Stimulated activated CD4-positive, alpha-beta T cell treated with anti-CD3 and anti-CD28 coated beads, Interleukin-1b, Interleukin-23, amount 100 ng/mL, for 24 hours (primary cell): ENCODE measurements at regions not wholly inside any gene's neighbourhood (a gene's known extent, or its start where the extent isn't known, plus 50 kb on each side); places are given as distances from the start of the nearest gene placed in this dataset.
"Not testable (repeated sequence)": the region's sequence is repeated elsewhere in the genome, so short reads cannot be mapped to it uniquely, and the experiment has no call there.

Experiments used
- DNase-seq, 4 experiments: peaks; one replicate each; pipeline ENCODE4 v3.0.0-alpha.2; 2020; ENCODE audit warnings: low read depth in 4 of 4, low spot score in 1 of 4

DNA sequence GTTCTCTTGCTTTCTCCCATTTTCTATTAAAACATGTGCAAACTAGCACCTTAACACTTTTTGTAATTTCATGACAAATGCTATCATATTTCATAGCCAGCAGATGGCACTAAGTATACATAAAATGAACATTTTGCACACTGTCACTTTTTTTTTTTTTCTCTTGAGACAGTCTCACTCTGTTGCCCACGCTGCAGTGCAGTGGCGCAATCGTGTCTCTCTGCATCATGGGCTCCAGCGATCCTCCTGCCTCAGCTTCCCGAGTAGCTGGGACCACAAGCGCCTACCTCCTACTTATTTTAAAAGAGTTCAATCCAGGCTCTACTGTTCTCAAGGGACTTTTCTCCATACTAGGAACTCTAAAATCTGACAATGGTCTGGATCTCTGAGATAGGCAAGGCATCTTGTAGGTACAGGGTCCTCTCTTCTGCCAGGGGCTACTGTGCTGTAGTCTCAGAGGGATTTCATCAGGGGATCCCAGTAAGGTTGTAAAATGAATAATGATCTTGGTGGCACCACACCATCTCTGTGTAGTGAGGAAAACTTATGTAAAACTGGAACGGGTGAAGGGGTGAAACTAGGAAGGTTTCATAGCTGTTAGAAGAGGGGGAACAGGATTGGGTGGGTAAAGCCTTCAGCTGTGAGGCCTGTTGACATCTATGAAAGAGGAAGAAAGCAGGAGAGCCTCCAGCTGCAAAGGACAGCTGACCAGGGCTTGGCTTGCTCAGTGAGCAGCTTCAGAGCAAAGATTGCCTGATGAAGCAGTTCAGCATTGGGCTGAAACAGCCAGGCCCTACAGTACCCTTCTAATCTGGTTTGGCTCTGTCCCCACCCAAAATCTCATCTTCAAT is 196.9 kb downstream of the AVL9 start:
- not testable (repeated sequence) for DNase-seq

DNA sequence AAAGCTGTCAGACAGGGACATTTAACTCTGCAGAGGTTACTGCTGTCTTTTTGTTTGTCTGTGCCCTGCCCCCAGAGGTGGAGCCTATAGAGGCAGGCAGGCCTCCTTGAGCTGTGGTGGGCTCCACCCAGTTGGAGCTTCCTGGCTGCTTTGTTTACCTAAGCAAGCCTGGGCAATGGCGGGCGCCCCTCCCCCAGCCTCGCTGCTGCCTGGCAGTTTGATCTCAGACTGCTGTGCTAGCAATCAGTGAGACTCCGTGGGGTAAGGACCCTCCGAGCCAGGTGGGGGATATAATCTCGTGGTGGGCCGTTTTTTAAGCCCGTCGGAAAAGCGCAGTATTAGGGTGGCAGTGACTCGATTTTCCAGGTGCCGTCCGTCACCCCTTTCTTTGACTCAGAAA is 192.8 kb downstream of the AVL9 start:
- not testable (repeated sequence) for DNase-seq

GRCh38 chr7:32681174-32681518 is 185.9 kb downstream of the AVL9 start:
- DNase-seq, result no peak

DNA sequence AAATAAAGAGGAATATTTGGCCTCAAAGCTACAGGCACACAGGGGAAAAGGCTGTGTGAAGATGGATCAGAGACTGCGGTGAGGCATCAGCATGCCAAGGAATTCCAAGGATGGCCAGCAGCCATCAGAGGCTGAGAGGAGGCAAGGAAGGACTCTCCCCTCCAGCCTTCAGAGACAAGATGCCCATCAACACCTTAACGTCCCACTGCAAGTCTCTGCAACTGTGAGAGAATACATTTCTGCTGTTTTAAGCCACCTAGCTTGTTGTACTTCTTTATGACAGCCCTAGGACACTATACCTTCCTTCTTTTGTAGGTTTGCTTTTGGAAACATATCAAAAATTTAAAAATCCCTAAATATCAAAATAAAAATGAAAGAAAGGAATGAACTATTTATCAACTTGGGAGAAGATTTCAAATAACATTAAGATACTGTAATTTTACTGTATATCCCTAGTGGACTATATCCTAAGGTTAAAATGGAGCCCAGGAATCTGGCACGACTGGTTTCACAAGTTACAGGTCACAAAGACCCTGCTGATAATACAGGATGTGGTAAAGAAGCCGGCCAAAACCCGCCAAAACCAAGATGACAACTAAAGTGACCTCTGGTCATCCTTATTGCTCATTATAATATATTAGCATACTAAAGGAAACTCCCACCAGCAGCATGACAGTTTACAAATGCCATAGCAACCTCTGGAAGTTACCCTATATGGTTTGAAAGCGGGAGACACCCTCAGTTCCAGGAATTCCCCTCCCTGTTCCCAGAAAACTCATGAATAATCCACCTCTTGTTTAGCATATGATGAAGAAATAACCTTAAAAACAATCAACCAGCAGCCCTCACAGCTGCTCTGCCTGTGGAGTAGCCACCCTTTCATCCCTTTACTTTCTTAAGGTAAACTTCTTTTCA is 185.2 kb downstream of the AVL9 start:
- DNase-seq, result no peak

DNA sequence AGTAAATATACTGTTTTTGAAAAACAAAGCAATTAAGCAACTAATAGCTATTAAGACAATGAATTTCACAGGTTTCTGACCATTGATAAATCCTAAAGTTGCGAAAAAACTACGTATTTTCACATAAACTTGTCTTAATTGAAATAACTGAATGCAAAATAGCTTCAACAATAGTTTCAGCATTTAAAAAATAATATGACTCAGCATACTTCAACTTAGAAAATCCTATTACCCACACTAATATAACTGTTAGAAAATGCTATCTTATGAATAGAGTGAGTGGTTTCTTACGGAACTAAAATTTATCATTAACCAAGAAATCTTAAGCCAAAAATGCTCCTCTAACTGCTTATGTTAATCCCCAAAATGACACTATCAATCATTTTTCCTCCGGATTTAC is 183.9 kb downstream of the AVL9 start:
- no peak for DNase-seq

DNA sequence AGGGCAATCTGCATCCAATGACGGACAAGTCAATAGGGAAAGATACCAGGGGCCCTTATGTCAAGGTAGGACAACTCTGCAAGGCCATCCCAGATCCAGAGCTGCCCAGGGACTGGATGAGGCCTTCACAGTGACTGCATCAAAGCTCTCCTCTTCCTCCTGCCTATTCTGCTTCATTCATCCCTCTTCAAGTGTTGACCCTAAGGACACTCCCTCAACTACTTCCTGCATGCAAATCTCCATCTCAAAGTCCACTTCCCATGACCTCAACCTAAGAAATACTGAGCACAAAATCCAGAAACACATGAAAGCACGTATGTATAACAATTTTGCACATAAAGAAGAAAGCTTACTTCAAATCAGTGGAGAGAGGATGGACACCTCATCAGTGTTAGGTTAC is 182.3 kb downstream of the AVL9 start:
- DNase-seq, result no peak

- no peak for DNase-seq
These were observed 181.1 kb downstream of the AVL9 start for GRCh38 chr7:32676249-32676941.

DNA sequence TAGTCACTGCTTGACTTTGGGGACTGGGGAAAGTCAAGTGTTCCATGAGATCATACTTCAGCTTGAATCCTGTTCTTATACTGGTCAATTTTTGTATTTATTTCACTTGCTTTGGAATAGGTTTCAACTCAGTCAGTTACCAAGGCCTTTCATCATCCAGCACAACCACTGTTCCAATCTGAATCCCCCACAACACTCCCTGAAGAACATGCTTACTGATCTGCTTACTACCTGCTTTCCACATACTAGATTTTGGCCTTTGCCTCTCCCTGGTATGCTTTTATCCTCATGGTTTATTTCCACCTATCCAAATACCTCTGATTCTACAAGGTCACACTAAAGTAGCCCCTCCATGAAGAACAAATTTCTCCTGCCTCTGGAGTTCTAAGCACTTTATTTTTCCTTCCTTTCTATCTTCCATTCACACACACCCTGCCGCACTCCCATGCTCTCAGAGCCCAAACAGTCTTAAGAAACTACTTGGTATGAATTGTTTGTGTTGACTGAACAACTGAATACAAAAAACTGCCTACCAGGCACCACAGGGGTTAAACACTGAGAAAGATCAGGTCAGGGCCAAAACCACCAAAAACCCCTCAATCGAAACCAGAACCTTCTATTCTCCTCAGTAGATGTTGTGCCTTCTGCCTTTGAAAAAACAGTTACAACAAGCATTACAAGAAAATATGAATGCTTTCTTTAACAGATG is 178.1 kb downstream of the AVL9 start:
- DNase-seq, result no peak

GRCh38 chr7:32670110-32671025 is 175.1 kb downstream of the AVL9 start:
- DNase-seq, result no peak

DNA sequence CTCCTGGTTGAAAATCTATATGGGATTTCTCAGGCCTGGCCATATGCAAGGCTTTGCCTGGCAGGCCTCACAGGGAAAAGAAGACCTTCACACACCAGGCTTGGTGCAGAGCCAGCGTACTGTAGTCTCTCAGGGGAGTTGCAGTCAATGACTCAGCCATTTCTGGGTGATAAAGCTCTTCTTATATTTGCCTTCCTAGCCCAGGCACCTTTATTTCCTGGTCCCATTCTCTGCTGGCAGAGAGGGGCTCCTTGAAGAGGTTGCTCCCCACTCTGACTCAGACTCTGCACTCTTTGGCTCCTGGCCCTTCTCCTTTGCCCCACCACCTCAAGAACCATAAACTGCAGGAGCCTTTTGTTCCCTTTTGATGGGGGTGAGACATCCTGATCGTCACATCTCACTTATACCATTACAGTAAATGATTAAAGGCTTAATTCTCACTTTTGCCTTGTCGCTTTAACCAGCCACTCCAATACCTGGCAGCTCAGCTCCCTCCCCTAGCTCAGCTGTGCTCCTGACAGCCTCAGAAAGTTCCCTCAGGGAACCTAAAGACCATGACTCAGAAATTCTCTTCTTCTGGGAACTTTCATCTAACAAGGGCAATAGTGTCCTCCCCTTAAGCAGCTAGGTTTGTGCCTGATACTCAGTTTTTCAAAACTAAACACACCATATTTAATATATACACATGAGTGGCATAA is 174.0 kb downstream of the AVL9 start:
- DNase-seq, result not testable (repeated sequence)

GRCh38 chr7:32668387-32669097 is 173.3 kb downstream of the AVL9 start:
- DNase-seq, result not testable (repeated sequence)

DNA sequence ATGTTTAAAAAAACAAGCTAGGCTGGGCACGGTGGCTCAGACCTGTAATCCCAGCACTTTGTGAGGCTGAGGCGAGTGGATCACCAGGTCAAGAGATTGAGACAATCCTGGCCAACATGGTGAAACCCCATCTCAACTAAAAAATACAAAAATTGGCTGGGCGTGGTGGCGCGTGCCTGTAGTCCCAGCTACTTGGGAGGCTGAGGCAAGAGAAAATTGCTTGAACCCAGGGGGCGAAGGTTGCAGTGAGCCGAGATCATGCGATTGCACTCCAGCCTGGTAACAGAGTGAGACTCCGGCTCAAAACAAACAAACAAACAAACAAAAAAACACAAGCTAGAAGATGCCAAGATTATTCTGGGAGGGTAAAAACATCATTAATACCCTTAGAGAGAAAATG is 172.3 kb downstream of the AVL9 start:
- not testable (repeated sequence) for DNase-seq

DNA sequence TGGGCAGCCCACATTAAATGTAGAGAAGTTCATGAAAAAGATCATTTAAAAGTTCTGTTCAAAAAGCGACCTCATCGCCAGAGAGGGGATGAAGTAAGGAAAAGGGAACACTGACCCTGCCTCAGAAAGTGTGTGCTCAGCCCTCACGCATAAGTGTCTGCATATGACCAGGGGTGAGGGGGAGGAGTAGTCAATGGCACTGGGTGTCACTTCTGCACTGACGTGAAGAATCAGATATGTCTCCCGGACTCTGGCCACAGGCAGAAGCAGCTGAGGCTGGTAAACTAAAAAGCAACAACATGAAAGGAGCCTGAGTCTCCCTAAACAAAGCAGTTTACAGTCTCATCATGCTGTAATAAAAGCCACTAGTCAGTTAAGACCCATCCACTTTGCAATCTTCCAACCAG is 168.5 kb downstream of the AVL9 start:
- not testable (repeated sequence) for DNase-seq

DNA sequence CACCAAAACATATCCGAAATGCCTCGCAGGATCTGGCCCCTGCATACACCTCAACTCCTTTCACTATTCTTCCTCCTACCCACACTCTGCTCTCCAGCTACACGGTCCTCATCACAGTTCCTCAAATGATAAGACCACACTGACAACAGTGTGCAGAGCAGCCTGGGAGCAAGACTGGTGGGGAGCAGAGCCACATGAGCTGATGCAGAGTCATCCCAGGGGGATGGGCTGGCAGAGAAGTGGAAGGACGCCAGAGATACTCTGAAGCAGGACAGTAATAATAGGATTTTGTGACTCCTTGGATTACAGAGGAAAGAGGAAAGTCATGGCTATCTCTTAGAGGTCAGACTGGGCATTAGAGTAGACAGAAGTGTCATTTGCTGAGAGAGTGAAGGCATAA is 167.2 kb downstream of the AVL9 start:
- DNase-seq, result not testable (repeated sequence)

GRCh38 chr7:32661929-32662328 is 166.6 kb downstream of the AVL9 start:
- DNase-seq, result no peak

DNA sequence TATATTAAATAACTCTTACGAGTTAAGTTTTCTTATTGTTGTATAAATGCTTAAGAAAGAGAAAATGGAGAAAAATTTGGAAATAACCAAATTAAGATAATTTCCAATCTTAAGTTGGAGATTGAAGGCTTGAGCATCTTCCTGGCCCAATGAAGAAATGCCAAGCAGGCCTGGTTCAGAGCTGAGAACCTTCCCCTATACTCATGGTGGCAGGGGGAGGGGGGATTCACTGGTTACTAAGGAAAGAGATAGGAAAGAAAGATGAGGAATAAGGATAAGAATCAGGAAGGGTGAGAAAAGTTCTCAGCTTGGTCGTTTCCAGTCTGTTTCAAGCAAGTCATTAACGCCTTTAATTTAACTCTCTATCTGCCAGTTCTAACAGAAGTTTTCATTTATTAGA is 166.2 kb downstream of the AVL9 start:
- no peak for DNase-seq

- DNase-seq, result no peak
These were observed 165.6 kb downstream of the AVL9 start for GRCh38 chr7:32660936-32661335.

DNA sequence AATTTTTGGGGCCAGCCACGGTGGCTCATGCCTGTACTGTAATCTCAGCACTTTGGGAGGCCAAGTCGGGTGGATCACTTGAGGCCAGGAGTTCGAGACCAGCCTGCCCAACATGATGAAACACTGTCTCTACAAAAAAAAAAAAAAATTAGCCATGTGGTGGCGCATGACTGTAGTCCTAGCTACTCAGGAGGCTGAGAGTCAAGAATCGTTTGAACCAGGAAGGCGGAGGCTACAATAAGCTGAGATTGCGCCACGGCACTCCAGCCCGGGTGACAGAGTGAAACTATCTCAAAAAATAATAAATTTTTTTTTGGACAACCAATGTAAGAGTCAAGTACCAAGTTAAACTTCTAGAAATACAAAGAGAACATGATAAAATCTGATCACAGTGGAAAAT is 164.6 kb downstream of the AVL9 start:
- DNase-seq, result no peak

- DNase-seq, result no peak
These were observed 163.2 kb downstream of the AVL9 start for GRCh38 chr7:32658467-32658869.
